GM18868 (cell line): ENCODE measurements at regions not wholly inside any gene's neighbourhood (a gene's known extent, or its start where the extent isn't known, plus 50 kb on each side); places are given as distances from the start of the nearest gene placed in this dataset.
A peak's percentile ranks its signal among the peaks of the same experiment; 100 is the strongest.

Experiments used
- ATAC-seq: cut with Tn5 transposase; IDR thresholded peaks from one replicate; pipeline ENCODE4 v1.9.1; 2021; ENCODE audit warnings: mild to moderate bottlenecking, moderate library complexity; ENCODE audit not compliant: unreplicated experiment

DNA sequence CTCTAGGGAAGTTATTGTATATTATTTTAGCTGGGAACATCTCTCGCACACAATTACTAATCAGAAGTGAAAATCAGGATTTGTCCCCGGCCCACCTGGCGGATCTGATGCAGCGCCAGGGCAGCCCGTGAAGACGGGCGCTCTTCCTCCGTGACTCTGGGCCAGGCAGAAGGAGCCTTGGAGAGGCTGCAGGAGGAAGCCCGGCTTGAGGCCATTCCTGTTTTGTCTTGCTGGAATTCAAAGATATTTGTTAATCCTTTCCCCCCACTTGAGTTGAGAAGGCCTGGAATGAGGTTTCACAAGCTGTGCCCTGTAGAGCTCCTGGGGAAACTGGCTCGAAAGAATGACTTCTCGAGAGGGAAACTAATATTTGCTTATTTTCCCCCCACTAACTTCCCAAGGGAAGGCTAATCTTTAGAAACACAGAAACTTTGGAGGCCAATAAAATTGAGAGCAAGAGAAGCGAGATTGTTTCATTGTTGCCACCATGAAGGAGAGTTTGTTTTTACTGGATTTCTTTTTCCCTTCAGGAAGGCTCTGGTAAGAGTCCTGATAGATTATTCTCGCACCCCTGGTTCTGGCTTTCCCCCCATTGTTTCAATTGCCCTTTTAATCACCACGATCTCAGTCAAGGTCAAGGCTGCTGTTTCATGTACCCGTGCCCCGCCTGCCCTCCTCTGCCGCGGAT, 92.8 kb upstream of the SEPTIN5 start:
- no peak for ATAC-seq

DNA sequence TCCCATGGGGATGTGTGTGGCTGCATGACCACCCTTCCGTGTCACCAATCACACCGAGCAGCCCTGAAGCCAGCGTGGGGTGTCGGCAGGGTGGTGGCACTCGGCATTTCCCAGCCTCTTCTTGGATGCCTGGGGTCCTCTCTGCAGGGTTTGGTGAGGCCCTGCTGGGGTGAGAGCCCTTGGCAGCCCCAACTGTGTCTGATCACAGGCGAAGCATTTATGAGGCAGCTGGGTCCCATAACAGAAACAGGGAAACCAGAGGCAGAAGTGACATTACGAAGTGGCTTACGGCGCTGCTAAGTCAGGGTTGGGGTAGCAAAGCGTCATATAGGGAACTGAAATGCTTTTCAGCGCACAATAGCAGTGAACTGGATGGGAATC, 92.3 kb upstream of the SEPTIN5 start:
- ATAC-seq = peak; percentile 51

DNA sequence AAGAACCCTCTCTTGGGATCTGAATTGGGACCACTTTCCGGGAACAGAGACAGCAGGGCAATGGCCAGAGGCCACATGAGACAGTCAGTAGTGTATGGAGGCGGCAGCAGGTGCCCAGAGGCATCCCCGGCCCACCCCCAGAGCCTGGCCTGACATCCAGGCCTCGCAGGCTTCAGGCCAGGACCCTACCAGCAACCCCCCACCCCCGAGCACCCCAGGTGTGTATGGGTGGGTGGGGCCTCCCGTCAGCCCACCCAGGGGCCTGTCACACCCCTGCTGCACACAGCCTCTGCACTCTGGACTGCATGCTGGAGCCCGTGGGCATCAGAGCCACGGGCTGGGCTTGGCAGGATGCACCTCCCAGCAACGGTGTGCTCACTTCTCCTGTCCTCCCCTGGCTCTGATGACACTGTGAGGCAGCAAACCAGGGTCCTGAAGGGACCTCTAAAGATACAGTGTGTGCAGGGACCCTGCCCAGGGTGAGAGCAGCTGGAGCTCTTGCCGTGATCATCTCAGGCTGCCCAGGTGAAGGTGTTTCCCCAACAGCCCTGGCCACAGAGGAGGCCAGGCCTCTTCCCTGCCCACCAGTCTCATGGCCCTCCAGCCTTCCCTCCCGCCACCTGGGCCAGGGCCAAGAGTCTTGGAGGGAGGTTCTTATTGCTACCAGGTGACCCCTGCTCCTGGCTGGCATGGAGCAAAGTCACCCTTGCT, 88.8 kb upstream of the SEPTIN5 start:
- ATAC-seq = no peak

DNA sequence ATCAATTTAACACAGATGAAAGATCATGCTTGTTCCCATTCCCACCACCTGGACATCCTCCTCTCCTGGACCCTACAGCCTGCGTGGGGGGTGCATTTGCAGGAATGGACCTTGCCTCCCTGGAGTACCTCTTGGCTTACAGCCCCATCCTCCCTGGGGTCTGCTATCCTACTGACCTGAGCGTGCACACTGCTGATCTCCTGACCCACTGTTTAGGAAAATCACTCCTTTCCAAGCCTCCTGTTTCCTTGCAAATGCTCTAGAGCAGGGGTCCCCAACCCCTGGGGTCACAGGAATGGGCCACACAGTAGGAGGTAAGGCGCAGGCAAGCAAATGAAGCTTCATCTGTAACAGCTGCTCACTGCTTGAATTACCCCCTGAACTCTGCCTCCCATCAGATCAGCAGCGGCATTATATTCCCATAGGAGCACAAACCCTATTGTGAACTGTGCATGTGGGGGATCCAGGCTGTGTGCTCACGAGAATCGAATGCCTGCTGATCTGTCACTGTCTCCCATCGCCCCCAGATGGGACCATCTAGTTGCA, 88.2 kb upstream of the SEPTIN5 start:
- no peak for ATAC-seq

DNA sequence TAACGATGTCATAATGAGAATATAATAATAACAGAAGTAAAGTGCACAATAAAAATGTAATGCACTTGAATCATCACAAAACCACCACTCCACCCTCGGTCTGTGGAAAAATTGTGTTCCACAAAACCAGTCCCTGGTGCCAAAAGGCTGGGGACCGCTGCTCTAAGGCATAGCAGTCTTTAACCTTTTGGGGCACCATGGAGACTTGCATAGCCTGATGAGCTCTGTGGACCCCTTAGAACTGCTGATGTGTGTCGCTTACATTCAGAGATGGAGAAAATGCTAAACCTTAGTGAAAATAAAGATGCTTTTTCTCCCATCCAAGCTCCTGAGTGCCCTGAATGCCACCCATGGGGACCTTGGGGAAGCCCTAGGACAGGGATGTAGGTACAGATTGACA, 87.6 kb upstream of the SEPTIN5 start:
- no peak for ATAC-seq

DNA sequence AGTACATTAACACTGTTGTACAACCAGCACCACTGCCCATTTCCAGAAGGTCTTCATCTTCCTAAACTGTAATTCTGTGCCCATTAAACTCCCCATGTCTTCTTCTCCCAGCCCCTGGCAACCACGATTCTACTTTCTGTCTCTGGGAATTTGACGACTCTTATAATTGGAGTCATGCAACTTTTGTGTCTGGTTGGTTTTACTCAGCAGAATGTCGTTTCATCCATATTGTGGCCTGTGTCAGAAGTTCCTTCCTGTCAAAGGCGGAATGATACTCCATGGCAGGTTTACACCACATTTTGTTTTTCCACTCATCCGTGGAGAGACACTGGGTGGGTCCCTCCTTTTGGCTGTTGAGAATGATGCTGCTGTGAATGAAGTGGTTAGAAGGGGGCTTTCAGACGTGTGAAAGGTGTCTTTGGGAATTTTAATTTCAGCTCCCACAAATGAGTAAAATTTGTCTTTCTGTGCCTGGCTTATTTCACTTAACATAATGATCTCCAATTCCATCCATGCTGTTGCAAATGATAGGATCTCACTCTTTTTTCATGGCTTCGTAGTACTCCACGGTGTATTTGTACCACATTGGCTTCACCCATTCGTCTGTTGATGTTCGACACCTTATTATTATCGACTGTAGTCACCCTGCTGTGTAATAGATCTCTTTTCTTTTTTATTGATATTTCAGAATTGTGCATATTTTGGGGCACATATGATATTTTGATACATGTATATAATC, 86.1 kb upstream of the SEPTIN5 start:
- ATAC-seq = no peak

DNA sequence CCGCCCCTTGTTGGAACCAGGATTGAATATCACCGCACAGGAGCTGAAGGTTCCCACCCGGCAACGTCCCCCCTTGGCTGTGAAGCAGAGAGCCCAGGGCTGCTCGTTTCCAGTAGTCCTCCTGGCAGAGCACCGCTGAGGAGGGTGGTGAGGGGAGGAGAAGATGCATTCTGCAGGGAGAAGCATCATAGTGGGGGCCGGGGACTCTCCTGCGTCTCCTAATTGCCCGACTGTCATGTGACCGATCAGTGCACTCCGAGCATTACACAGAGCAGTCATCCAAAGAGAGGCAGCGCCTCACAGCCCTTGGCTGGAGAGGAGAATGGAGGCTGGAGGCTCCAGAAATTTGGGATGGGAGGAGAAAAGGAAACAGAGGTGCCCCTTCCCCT, 85.0 kb upstream of the SEPTIN5 start:
- no peak for ATAC-seq

DNA sequence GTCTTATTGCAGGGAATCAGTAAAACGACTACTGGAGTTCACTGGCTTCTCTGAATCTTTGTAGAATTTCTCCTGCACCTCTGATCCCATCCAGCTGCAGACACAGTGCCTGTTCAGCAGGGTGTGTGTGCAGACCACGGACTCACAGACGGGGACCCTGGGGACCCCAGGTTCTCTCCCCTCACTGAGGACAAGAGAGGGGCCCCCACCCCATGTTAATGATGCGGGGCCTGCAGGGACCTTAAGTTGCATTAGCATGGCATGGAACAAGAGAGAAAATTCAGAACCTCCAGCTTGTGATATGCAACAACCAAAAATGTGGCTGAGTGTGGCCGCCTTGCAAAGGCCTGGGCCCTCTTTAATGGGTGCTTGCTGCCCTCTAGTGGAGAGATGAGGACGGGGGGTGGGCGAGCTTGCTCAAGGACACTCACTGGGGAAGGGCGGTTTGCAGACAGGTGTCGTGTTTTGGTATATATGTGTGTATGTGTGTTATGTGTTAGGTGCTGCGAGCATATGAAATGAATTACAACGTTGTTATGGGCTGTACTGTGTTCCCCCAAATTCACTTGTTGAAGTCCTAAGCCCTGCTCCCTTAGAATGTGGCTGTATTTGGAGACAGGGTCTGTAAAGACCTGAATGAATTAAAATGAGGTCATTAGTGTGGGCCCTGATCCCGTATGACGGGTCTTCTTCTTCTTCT, 84.4 kb upstream of the SEPTIN5 start:
- ATAC-seq = no peak

DNA sequence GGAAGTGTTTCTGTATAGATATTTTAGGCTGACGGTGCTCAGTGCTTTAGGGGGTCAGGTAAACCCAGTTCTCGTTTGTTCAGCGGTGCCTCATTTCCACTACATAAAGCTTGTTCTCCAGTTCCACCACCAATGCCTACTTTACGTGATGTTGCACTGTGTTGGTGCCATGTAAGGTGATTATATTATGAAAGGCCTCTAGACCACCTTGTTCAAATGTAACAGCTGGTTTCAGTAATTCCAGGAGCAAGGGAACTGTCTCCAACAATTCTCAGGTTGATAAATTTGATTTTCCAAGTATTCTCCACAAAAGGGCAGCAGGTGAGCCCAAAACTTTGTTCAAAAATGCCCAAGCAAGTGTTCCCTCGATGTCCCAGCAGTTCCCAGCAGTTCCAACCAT, 83.7 kb upstream of the SEPTIN5 start:
- ATAC-seq = no peak

DNA sequence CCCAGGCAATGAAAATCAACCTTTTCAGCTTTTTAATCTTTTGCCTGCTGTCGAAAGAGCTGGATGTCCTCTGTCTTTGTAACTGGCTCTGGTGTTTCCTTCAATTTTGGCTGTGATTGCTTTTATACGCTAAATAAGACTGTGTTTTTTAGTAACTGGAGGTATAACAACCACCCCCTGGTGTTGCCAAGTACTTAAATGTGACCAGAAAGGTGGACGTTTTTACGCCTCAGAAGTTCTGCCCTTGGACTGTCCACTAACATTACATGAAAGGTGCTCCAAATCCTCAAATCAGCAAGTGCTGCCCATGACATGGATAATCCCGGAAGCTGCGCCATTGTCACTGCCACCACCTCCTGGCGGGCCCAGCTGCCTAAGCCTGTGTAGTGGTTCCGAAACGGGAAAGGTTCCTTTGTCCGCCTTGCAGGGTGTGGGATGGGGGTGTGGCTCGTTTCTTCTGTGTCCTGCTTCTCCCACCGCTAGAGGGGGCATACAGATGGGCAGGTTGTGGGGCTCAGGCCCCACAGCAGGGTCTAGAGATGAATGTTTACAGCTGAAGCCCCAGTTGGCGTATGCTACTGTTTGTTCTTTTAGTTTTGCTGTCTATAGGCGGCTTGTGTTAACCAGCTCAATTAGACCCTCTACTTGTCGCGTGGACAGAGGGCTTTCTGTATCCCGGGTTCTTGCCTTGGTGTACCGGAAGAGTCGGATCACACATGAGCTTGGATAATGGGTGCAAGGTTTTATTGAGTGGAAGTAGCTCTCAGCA, 82.2 kb upstream of the SEPTIN5 start:
- ATAC-seq = no peak

DNA sequence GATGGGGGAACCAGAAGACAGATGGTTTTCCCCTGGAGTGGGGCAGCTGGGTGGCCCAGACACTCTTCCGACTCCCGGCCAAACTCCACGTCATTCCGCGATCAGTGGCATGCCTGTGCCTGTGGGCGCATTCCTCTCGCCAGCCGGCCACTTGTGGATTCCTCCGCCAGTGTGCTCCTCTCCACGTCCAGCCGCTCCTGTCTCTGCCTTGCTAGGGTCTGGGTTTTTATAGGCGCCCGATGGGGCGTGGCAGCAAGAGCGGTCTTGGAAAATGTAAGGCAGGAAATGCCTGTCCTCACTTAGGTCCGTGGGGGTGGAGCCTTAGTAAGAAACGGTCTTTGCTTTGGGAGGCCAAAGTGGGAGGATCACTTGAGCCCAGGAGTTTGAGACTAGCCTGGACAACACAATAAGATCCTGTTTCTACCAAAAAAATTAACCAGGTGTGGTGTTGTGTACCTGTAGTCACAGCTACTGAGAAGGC, 81.6 kb upstream of the SEPTIN5 start:
- ATAC-seq = no peak

DNA sequence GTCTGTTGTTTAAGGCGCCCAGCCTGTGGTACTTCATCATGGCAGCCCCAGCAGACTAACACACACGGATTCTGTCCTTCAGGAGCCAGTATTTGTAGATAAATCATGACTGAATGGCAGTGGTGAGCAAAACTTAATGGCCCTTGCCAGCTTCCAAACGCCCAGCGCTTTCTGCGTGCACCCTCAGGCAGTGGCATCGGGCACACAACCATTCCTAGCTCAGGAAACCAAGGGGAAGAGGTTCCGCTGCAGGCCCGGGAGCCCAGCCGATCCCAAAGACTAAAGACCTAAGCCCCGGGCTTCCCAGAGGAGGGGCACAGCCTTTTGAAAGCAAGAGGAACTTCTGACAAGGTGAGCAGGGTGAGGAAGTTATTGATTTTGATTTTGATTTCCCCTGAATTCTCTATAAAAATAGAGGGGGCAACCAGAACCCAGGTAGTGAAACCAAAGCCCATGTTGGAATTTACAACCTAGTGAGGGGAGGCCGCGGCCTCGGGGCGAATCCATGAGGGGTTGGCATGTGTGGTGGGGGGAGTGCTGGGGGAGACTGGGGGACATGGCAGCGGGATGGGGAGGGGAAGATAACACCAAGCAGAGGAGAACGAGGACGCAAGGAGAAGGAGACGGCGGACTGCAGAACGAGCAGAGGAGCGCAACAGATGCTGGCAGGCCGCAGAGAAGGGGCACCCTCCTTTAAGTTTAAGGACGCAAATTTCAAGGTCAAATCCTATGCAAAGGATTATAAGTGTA, 79.9 kb upstream of the SEPTIN5 start:
- ATAC-seq = no peak

DNA sequence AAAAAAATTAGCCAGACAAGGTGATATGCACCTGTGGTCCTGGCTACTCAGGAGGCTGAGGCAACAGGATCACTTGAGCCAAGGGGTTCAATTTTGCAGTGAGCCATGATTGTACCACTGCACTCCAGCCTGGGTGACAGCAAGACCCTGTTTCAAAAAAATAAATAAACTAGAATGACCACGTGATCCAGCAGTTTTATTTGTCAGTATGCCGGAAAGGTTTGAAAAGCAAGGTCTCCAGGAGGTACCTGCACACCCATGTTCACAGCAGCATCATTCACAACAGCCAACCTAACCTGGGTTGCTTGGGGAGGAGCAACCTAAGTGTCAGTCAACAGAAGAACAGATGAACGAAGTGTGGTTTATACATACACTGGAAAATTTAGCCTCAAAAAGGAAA, 78.7 kb upstream of the SEPTIN5 start:
- ATAC-seq = no peak

DNA sequence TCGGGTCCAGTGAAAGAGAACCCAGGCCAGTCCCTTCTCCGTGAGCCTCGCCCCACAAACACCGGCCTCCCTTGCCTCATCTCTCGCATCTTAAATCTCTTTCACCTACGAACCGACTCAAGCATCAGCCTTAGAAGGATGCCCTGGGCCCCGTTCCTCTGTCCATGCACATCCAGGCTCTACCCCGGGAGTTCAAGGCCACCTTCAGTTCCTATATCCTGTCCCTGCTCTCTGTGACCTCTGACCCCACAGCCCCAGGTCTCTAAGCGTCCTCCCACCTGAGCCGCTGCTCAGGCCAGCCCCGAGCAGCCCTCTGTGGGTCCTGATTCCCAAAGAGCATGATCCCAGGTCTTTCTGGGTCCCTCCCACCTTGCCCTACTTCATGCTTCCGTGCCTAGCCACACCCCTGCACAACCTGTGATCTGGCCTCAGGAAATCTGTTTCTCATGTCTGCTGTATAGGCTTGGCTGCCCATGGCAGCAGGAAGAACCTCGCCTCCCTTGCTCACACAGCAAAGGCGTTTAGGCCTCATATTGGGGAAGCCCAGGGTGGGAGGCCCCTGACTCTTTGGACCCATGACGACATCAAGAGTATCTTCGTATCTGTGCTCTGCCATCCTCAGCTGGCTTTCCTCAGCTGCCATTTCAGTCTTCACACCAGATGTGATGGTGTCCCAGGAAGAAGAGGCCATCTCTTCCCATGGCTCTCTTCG, 77.5 kb upstream of the SEPTIN5 start:
- no peak for ATAC-seq

DNA sequence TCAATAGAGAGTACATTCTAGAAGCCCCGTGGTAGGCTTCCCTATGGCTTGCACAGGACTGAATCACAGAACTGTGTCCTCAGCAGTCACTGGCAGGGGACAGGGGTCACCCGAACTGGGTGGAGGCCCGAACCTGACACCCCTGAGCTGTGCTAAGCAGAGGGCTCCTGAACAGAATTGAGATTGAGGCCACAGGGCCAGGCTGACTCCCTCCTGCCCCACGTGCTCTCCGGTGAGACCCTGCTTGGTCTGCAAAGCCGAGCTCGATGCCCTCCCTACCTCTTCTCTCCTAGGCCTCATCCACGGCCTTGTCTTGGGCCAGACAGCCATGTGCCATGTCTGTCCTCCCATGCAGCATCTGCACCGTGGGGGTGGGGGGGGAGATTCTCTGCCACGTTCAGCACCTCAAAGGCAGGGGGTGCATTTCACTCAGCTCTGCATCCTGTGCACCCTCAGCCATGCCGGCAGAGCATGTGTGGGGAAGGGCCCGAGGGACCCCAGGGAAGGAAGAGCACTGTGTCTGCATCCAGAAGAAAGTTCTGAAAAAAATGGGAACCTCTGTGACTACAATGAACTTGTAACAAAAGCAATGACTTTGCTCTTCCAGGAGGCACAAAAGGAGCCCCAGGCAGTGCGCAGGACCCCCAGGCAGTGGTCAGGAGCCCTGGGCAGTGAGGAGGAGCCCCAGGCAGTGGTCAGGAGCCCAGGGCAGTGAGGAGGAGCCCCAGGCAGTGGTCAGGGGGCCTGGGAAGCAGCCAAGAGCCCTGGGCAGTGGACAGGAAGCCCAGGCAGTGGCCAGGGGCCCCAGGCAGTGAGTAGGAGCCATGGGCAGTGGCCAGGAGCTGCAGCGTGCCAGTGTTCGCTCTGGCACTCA, 76.7 kb upstream of the SEPTIN5 start:
- ATAC-seq = no peak

DNA sequence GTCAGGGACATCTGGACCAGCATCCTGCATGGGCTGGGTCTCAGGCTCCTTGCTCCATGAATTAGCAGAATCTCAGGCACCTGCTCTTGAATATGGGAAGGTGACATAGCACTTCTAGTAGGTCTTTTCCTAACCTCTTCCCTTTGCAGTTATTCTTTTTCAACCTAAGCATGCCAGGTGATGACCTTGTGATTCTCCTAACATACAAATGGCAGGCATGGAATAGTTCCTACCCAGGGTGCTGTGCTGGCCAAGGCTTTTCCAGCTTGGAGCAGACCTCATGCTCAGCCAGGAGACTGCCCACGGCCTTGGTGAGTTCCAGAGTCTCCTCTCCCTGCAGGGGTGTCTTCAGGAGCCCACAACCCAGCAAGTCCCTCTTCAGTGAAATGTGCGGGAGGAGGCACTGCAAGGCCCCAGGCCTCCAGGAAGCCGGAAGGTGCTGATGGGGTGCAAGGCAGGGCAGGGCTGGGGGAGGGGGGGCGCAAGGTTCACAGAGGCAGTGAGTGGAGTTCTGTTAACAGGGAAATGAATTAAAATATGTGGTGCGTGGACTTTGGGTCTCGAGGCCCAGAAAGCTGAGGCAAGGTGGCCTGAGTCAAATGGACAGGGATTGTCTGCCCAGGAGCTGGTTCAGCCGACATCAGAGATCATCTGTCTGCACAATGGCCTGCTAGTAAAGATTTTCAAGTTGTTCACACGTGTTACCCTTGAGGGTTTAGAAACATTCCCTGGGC, 75.9 kb upstream of the SEPTIN5 start:
- no peak for ATAC-seq

DNA sequence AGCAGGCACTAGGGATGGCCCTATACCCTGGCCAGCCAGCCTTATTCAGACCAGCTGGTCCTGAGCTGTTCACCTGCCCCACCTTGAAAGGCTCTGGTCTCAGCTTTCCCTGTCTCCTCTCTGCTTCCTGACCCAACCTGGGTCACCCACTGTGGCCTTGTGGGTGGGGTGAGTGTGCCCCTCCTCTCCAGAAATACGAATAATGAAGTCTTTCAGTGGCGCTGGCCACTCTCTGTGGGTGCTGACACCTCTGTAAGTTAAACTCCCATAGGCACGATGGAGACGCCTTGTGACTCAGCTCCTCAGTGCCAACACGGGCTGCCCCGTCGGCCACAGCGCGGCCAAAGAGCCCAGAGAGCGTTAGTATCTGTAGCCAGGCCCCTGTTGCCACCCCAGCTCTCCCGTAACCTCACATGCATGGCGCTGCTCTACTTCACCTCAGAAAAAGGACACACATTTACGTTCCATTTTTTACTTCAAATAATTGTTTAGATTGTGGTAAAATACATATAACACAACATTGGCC, 74.6 kb upstream of the SEPTIN5 start:
- ATAC-seq = no peak
